ENCODE measurements at regions not wholly inside any gene's neighbourhood (a gene's known extent, or its start where the extent isn't known, plus 50 kb on each side); places are given as distances from the start of the nearest gene placed in this dataset.

GRCh38 chr22:49476800-49477400 is 350.8 kb downstream of the BRD1 start:
- TF ChIP-seq ZC3H10 (CRISPR knock-in tag; IDR thresholded peaks at IDR 0.05) (no peak), ZFP30 (CRISPR knock-in tag; IDR thresholded peaks at IDR 0.05) (no peak), CREB5 (CRISPR knock-in tag; IDR thresholded peaks at IDR 0.05; ENCODE audit: low read depth) (no peak), PATZ1 (CRISPR knock-in tag; IDR thresholded peaks at IDR 0.05; ENCODE audit: borderline replicate concordance) (no peak), RARB (CRISPR knock-in tag; IDR thresholded peaks at IDR 0.05) (no peak), TCF4 (CRISPR knock-in tag; IDR thresholded peaks at IDR 0.05; ENCODE audit: borderline replicate concordance) (no peak), CSDC2 (CRISPR knock-in tag; IDR thresholded peaks at IDR 0.05) (no peak), ARNTL (CRISPR knock-in tag; IDR thresholded peaks at IDR 0.05; ENCODE audit: borderline replicate concordance, low read depth) (no peak), PPARA (CRISPR knock-in tag; IDR thresholded peaks at IDR 0.05; ENCODE audit: borderline replicate concordance) (no peak), CSRNP3 (CRISPR knock-in tag; IDR thresholded peaks at IDR 0.05) (no peak), TSHZ2 (CRISPR knock-in tag; IDR thresholded peaks at IDR 0.05) (no peak), SNAI2 (CRISPR knock-in tag; IDR thresholded peaks at IDR 0.05) (no peak), ZNF8 (CRISPR knock-in tag; IDR thresholded peaks at IDR 0.05) (no peak)

All from SK-N-SH treated with all-trans-retinoic acid at 6 μM for 48 hours (cell line).